Right ventricle myocardium superior (tissue), 1 donor: ENCODE measurements at regions not wholly inside any gene's neighbourhood (a gene's known extent, or its start where the extent isn't known, plus 50 kb on each side); places are given as distances from the start of the nearest gene placed in this dataset.
A peak's percentile ranks its signal among the peaks of the same experiment; 100 is the strongest.

Source experiments
- ATAC-seq: fragments of 200-7000 bp; cut with Tn5 transposase; one replicate; pipeline ENCODE4 v1.9.1; 2020; ENCODE audit warnings: mild to moderate bottlenecking; ENCODE audit not compliant: poor library complexity
- DNase-seq: peaks from one replicate; pipeline ENCODE4 v3.0.0-alpha.2; 2020
- intact Hi-C: fragments of 100-400 bp; cut with DNase I; formaldehyde crosslinking; loops from one replicate; pipeline ENCODE4 v1.11.2; 2022
- donor health status: DM: no; HTN: yes; CAD: no; lungs with severe emphysema.

- DNase-seq (no peak), ATAC-seq (no peak)
- intact Hi-C loops: no loop called here
These were observed 165.6 kb downstream of the SIPA1L2 start for GRCh38 chr1:232464325-232464724.

- ATAC-seq: no peak
- intact Hi-C loops: no loop called here
- DNase-seq: no peak
These were observed 166.7 kb downstream of the SIPA1L2 start for GRCh38 chr1:232463225-232463624.

- intact Hi-C loops: no loop called here
- ATAC-seq: peak; percentile 22
- no peak for DNase-seq
These were observed 167.7 kb downstream of the SIPA1L2 start for GRCh38 chr1:232462213-232462612.

- no peak for DNase-seq
- intact Hi-C loops: no loop called here
- no peak for ATAC-seq
These were observed 170.1 kb downstream of the SIPA1L2 start for GRCh38 chr1:232459826-232460225.

- intact Hi-C loops: no loop called here
- no peak for ATAC-seq
- no peak for DNase-seq
These were observed 170.8 kb downstream of the SIPA1L2 start for GRCh38 chr1:232459087-232459486.

GRCh38 chr1:232457595-232457994 lies 172.3 kb downstream of the SIPA1L2 start:
- DNase-seq: no peak
- no peak for ATAC-seq
- intact Hi-C loops: no loop called here

- ATAC-seq: no peak
- no peak for DNase-seq
- intact Hi-C loops: no loop called here
These were observed 173.2 kb downstream of the SIPA1L2 start for GRCh38 chr1:232456714-232457113.

- intact Hi-C loops: no loop called here
- no peak for DNase-seq
- ATAC-seq: no peak
These were observed 175.6 kb downstream of the SIPA1L2 start for GRCh38 chr1:232454227-232454886.

GRCh38 chr1:232452736-232453440 lies 177.0 kb downstream of the SIPA1L2 start:
- no peak for ATAC-seq
- intact Hi-C loops: no loop called here
- no peak for DNase-seq

- intact Hi-C loops: no loop called here
- peak; percentile 49 for ATAC-seq
- no peak for DNase-seq
These were observed 177.8 kb downstream of the SIPA1L2 start for GRCh38 chr1:232452117-232452516.

GRCh38 chr1:232451506-232451905 lies 178.4 kb downstream of the SIPA1L2 start:
- intact Hi-C loops: no loop called here
- ATAC-seq (no peak), DNase-seq (no peak)

- intact Hi-C loops: no loop called here
These were observed 179.3 kb downstream of the SIPA1L2 start for GRCh38 chr1:232450615-232451014.

GRCh38 chr1:232447125-232447524 lies 182.8 kb downstream of the SIPA1L2 start:
- intact Hi-C loops: no loop called here
- DNase-seq (no peak), ATAC-seq (no peak)

More at GRCh38 chr1:232450615-232451014, 179.3 kb downstream of the SIPA1L2 start:
- ATAC-seq (no peak), DNase-seq (no peak)

GRCh38 chr1:232445361-232446106 lies 184.4 kb downstream of the SIPA1L2 start:
- intact Hi-C loops: no loop called here
- ATAC-seq: peak; percentile 27
- no peak for DNase-seq

- intact Hi-C loops: no loop called here
- no peak for DNase-seq
- ATAC-seq: no peak
These were observed 186.6 kb downstream of the SIPA1L2 start for GRCh38 chr1:232443372-232443771.

- DNase-seq (no peak), ATAC-seq (no peak)
- intact Hi-C loops: no loop called here
These were observed 188.9 kb downstream of the SIPA1L2 start for GRCh38 chr1:232441036-232441411.

- DNase-seq: no peak
- intact Hi-C loops: no loop called here
These were observed 189.5 kb downstream of the SIPA1L2 start for GRCh38 chr1:232440325-232441035.

GRCh38 chr1:232439011-232439410 lies 190.9 kb downstream of the SIPA1L2 start:
- DNase-seq: no peak

More at GRCh38 chr1:232440325-232441035, 189.5 kb downstream of the SIPA1L2 start:
- ATAC-seq: no peak

GRCh38 chr1:232438476-232438875 lies 191.5 kb downstream of the SIPA1L2 start:
- DNase-seq (no peak), ATAC-seq (no peak)
- intact Hi-C loops: loop anchor here (10.0 kb wide), 1 partner anchor 186 kb away; no protein-coding TSS in a partner anchor

More at GRCh38 chr1:232439011-232439410, 190.9 kb downstream of the SIPA1L2 start:
- no peak for ATAC-seq
- intact Hi-C loops: loop anchor here (10.0 kb wide), 1 partner anchor 186 kb away; no protein-coding TSS in a partner anchor
